HEK293 (cell line): ENCODE measurements at regions not wholly inside any gene's neighbourhood (a gene's known extent, or its start where the extent isn't known, plus 50 kb on each side); places are given as distances from the start of the nearest gene placed in this dataset.

Experiments
- GLIS2 ChIP-seq: fragments of 450-650 bp; formaldehyde crosslinking; IDR thresholded peaks from 2 replicates; pipeline ENCODE4 v1.5.1; 2016; ENCODE audit warnings: missing biosample characterization, missing genetic modification characterization
- KLF9 ChIP-seq: fragments of 450-650 bp; formaldehyde crosslinking; IDR thresholded peaks from 2 replicates; pipeline ENCODE4 v1.5.1; 2016; ENCODE audit warnings: missing biosample characterization, missing genetic modification characterization, low read depth
- MYNN ChIP-seq: fragments of 450-650 bp; formaldehyde crosslinking; IDR thresholded peaks from 2 replicates; pipeline ENCODE4 v1.5.1; 2016; ENCODE audit warnings: missing biosample characterization, missing genetic modification characterization, borderline replicate concordance
- ZBTB44 ChIP-seq: fragments of 450-650 bp; IDR thresholded peaks from 2 replicates; pipeline ENCODE4 v1.5.1; 2018; ENCODE audit warnings: missing biosample characterization, mild to moderate bottlenecking, missing genetic modification characterization
- ZNF391 ChIP-seq: fragments of 450-650 bp; formaldehyde crosslinking; IDR thresholded peaks from 2 replicates; pipeline ENCODE4 v1.5.1; 2016; ENCODE audit warnings: low read depth, missing biosample characterization, missing genetic modification characterization, borderline replicate concordance
- ZNF558 ChIP-seq: fragments of 450-650 bp; formaldehyde crosslinking; IDR thresholded peaks from 2 replicates; pipeline ENCODE4 v1.5.1; 2016; ENCODE audit warnings: missing biosample characterization, missing genetic modification characterization

GRCh38 chr12:94849411-94849976 lies 154.0 kb downstream of the NDUFA12 start:
- TF ChIP-seq KLF9 (tag by site-specific recombination) (no peak), MYNN (no peak), ZBTB44 (tag by site-specific recombination) (no peak), ZNF391 (tag by site-specific recombination) (no peak), ZNF558 (tag by site-specific recombination) (no peak), GLIS2 (no peak)
